NCI-H2196 (cell line): ENCODE measurements at regions not wholly inside any gene's neighbourhood (a gene's known extent, or its start where the extent isn't known, plus 50 kb on each side); places are given as distances from the start of the nearest gene placed in this dataset.
"Not testable (repeated sequence)": the region's sequence is repeated elsewhere in the genome, so short reads cannot be mapped to it uniquely, and the experiment has no call there.

ENCODE experiments used
- DNase-seq: peaks from one replicate; lab custom pipeline; 2025; ENCODE audit not compliant: unreplicated experiment; lab: John Stamatoyannopoulos, UW

GRCh38 chr13:97716746-97717145 lies 236.7 kb upstream of the IPO5 start:
- DNase-seq: no peak

DNA sequence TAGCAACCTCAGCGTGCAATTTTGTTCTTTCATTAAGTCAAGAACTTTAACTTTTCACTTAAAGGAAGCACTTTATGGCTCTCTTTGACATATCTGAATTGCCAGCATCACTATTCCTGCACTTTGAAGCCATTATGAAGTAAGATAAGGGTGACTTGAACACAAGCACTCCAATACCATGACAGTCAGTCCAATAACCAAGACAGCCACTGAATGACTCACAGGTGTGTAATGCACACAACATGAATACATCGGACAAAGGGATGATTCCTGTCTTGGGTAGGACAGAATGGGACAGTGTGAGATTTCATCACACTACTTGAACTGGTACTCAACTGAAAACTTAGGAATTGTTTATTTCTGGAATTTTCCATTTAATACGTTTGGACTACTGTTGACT lies 233.7 kb upstream of the IPO5 start:
- no peak for DNase-seq

DNA sequence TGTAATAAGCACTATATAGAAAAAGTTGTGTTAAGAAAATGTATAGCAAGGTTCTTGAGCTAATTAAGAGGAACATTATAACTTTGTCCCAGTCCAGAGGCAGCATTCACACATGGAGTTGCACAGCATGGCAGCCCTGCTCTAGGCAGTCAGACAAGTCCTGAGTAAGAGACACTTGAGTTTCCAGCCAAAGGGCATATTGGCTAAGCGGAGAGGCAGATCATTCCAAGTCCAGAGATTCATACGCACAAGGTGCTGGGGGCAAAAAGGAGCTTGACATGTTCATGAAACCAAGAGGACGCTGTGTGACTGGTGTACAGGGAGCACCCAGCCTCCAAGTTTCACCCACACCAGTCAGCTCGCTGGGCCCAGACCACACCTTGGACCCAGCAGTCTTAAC lies 232.6 kb upstream of the IPO5 start:
- DNase-seq: no peak

GRCh38 chr13:97723655-97724054 lies 229.8 kb upstream of the IPO5 start:
- DNase-seq: no peak

DNA sequence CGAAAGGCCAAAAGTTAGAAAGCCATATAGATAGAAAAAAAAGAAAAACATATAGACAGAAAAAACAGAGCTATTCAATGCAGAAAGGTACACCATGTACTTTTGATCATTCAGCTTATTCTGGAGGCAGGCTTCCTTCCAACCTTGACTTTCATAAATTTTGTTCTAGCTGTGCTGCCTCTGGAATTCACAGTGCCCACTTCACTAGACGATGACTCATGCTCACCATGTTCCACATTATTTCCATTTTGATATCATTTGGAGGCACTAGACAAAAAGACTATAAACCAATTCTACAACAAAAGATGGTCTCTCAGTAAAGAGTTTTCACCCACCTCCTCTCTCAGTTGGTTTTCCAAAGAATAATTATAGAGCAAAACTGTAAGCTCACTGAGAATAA lies 229.0 kb upstream of the IPO5 start:
- DNase-seq: no peak

GRCh38 chr13:97726664-97727280 lies 226.7 kb upstream of the IPO5 start:
- DNase-seq: no peak

GRCh38 chr13:97727991-97728390 lies 225.5 kb upstream of the IPO5 start:
- DNase-seq: no peak

DNA sequence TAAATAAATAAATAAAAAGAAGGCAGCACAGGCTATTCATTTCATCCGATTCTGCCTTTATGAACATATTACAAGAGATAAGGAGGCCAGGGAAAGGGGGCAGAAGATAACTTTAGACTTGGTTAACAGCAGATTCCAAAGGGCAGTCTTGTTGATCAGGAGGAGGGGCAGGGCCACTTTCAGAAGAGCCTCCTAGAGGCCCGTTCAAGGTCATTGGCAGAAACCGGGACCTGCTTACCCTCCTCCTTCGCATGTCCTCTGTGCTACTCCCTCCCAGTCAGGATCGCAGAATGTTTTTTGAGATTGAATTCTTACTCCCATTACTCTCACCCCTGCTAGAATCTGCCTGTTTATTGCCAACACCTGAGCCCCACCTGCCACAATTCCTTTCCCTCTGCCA lies 217.0 kb upstream of the IPO5 start:
- DNase-seq: no peak

DNA sequence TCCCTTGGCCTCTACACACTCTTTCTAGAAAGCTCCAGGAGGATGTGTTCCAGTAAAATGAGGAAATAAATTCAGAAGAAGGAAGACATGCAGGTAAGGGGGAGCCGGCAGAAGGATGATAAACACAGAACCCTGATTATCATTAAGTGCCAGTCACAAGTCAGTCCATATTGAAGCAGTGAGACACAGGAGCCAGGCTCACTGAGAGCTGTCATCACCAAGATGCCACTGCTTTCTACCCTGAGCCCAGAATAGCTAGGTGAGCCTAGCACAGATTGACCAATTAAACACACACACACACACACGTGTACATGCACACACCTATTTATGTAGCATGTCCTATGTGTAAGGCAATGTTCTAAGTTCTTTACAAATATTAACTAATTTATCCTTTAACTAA lies 211.4 kb upstream of the IPO5 start:
- no peak for DNase-seq

DNA sequence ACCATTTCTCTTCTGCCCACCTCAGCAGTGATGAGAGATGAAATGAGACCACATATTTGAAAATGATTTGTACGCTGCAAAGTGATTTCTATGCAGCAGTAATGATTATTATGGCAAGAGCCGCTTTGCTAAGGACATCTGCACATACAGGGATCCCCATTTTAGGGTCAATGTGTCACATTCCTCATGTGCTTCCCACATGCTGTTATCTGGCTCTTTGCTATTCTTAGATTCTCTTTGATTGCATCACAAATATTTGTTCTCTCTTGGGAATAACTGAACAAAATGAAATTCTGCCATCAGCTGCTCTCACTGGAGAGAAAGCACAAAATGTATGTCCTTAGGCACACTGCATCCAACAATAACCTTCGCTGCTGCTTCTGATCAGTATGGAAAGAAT lies 209.5 kb upstream of the IPO5 start:
- no peak for DNase-seq

DNA sequence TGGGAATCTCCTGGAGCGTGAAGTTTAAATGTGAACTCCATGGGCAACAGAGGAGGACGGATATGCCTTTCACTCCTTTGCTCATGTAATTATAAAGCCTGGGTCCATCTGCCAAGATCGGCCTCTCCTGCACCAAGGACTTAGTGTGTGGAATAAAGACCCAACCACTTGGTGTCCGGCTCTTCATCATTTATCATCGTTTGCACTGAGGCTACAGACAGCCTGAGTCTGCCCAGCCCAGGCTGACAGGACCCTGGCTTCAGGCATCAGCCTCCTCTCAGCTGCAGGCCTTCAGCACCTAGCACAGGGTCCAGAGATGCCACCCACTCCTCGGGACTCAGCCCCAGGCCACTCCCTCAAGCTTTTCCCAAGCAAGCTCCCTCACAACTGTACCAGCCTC lies 206.8 kb upstream of the IPO5 start:
- no peak for DNase-seq

- no peak for DNase-seq
Observed at GRCh38 chr13:97749174-97749573, 204.3 kb upstream of the IPO5 start.

- no peak for DNase-seq
Observed at GRCh38 chr13:97751477-97751876, 202.0 kb upstream of the IPO5 start.

DNA sequence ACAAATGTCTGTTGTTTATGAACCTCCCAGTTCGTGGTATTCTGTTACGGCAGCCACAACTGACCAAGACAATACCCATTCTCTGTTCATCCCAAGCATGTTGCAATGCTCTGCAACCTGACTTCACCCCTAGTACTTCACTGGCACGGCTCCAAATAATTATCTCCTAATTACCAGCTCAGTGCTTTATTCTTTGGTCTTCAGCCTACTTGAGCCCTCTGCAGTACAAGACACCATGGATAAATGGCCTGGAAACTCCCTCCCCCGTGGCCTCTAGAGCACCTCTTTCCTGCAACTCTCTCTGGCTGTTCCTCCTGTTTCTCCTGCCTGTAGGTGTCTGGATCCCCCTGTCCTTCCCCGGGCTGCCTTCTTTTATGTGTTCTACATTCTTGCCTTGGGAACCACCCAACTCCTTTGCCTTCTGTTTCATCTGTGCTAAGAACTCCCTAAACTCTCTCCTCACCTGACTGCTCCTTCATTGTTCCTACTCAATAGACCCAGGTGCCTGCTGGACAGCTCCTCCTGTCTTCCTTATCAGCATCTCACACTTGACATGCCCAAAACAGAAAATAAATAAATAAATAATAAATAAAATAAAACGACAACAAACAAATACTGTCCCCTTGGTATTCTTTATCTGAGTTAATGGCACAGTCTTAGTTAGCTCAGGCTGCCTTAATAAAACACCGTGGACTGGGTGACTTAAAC lies 200.4 kb upstream of the IPO5 start:
- no peak for DNase-seq

DNA sequence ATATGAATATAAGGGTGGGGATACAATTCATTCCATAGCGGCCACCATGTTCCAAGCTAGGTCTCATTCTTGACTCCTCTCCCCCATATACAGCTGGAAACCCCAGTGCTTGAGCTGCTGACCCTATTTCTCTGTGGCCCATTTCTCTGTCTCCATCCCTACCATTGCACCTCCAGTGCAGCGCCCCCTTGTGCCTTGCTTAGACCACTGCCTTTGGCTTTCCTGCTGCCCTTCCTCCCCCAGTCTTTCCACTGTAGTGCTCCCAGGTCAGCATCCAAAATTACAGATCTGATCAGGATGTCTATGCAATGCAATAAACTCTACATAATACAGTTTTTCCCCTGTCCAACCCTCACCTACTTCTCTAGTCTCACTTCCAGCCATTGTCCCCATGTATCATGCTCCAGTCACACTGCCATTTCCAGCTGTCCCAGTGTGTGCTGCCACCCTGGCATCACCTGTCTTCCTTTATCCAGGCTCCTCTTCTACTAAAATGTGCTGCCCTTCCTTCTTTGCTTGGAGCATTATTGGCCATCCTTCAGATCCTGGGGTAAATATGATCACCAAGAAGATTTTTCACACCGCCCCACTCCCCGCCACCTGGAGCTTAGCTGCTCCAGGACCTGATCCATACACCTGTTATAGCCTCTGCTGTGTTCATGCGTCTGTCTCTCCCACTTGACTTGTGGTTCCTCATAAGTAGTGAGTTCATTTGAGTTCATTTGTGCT lies 199.4 kb upstream of the IPO5 start:
- no peak for DNase-seq

DNA sequence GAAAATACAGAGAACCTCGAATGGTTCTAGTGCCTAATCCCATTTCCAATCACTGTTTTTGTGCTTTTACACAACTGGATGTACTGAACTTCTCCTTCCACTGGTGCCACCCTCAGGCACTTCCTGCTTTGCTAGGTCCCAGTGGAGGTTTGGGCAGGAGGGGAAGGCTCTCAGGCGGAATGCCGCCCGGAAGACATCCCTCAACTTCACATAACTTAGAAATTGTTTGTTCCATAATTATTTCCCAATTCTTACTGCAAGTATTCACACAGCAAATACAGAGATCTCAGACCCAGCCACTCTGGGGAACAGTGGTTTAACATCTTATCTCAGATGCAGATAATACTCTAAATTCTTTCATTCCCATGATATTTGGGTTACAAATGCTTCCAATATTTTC lies 195.7 kb upstream of the IPO5 start:
- DNase-seq: no peak

DNA sequence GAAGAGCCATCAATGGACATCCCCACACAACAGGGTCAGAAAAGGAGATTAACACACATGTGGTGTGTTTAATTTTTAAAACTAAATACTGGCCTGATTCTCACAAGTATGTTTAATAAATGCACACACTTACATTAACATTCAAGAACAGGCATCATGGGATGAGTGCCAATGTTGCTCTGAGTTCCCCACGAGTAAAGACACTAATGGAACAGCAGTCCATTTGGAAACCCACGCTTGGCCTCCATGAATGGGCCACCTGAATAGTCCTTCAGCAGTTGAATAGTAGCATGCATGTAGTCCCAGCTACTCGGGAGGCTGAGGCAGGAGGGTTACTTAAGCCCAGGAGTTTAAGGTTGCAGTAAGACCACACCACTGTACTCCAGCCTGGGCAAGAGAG lies 195.2 kb upstream of the IPO5 start:
- DNase-seq: no peak

- DNase-seq: no peak
Observed at GRCh38 chr13:97761796-97762540, 191.5 kb upstream of the IPO5 start.

DNA sequence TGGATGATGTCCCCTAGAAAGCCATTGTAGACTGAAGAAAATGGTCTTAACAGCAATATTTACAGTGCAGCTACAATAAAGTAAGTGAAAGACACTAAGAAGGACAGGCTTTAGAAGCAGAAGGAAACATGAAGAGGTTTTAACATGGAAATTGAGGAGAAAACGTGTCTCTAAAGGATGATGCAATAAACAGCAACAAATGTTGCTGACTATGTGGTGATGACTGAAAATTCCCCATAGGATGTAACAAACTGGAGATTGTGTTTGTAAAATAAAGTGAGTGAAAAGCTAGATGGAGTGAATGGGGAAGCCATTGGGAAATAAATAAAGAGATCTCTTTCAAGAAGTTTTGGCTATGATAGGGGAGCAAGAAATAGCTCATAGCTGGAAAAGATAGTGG lies 186.7 kb upstream of the IPO5 start:
- no peak for DNase-seq

- DNase-seq: no peak
Observed at GRCh38 chr13:97768134-97768533, 185.3 kb upstream of the IPO5 start.

DNA sequence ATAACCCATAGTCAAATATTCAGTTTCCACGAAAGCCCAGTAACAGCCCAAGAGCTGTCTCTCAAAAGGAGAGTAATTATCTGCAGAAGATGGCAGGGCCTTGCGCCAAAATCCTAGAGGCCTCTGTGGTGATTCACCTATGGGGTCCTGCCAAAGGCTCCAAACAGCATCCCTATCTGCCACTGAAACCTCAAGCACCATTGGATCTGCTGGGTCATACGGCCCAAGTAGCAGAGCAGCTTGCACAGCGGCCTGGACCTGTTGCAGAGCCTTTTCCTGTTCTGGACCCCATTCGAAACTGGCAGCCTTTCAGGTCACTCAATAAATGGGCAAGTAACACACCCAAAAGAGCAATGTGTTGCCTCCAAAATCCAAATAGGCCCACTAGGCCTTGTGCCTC lies 183.2 kb upstream of the IPO5 start:
- not testable (repeated sequence) for DNase-seq

GRCh38 chr13:97772466-97772865 lies 181.0 kb upstream of the IPO5 start:
- DNase-seq: not testable (repeated sequence)
